Fibroblast of lung (primary cell): ENCODE measurements at regions not wholly inside any gene's neighbourhood (a gene's known extent, or its start where the extent isn't known, plus 50 kb on each side); places are given as distances from the start of the nearest gene placed in this dataset.

Experiments
- CTCF ChIP-seq, 2 donors: IDR thresholded peaks in 1 of 2; conservative IDR thresholded peaks in 1 of 2; 1 replicate in 1 of 2; 2 replicates in 1 of 2; pipeline ENCODE4 v1.5.1; 2011 to 2012; ENCODE audit warnings: low read length in 2 of 2, control low read depth in 1 of 2, inconsistent platforms in 1 of 2, low read depth in 1 of 2, mild to moderate bottlenecking in 1 of 2
- EZH2 ChIP-seq: IDR thresholded peaks from 2 replicates; pipeline ENCODE4 v1.5.1; 2012; ENCODE audit warnings: low read length, control low read depth, mild to moderate bottlenecking; ENCODE audit errors: missing control alignments

- TF ChIP-seq CTCF (conservative IDR thresholded peaks at IDR 0.05 in 1 of 2, IDR thresholded peaks at IDR 0.05 in 1 of 2; ENCODE audit: low read depth in 1 of 2, low read length in 2 of 2) (no peak), EZH2 (no peak)
Observed at GRCh38 chr18:62651276-62652056, 63.9 kb upstream of the PHLPP1 start.
